C4-2B (cell line): ENCODE measurements at regions not wholly inside any gene's neighbourhood (a gene's known extent, or its start where the extent isn't known, plus 50 kb on each side); places are given as distances from the start of the nearest gene placed in this dataset.

ENCODE experiments used
- CTCF ChIP-seq: fragments of 450-650 bp; conservative IDR thresholded peaks from 2 replicates; pipeline ENCODE4 v1.5.1; 2017; ENCODE audit warnings: mild to moderate bottlenecking
- ZFX ChIP-seq: fragments of 450-650 bp; IDR thresholded peaks from 2 replicates; pipeline ENCODE4 v1.6.1; 2017

- no peak for TF ChIP-seq CTCF
- no peak for TF ChIP-seq ZFX
Measured at GRCh38 chr6:14694308-14694707, 551.6 kb upstream of the JARID2 start.
